ENCODE measurements at regions not wholly inside any gene's neighbourhood (a gene's known extent, or its start where the extent isn't known, plus 50 kb on each side); places are given as distances from the start of the nearest gene placed in this dataset.

GRCh38 chr13:81379183-81379582 lies 1038.3 kb upstream of the SPRY2 start:
- FAIRE-seq (no peak), ATAC-seq (no peak), DNase-seq (ENCODE audit: low read depth, low spot score) (no peak)
- no peaks in the 10 kb centered on the region for H3K27me3 ChIP-seq (replicated peaks in 1 of 2; ENCODE audit: control insufficient read depth in 2 of 2, insufficient read depth in 2 of 2, low read length in 1 of 2)
- H3K4me1 ChIP-seq (ENCODE audit: control insufficient read depth, insufficient read depth, low read length) = no peaks in the 10 kb centered on the region
- no peak overlapping the region for H3K27ac ChIP-seq (ENCODE audit: control insufficient read depth, insufficient read depth)
- intact Hi-C loops (cut with micrococcal nuclease; ENCODE audit: unreplicated experiment) = no loop called here
- in situ Hi-C loops (cut with MboI) = no loop called here
- H2AFZ ChIP-seq (ENCODE audit: control insufficient read depth, low read depth, low read length) = no peak overlapping the region
- H3K9me3 ChIP-seq (replicated peaks; ENCODE audit: control insufficient read depth, insufficient read depth, low read length) = no peaks in the 10 kb centered on the region
- no peak overlapping the region for H3K4me3 ChIP-seq
- peak; percentile 78; the same call in 1 of the 2 replicates for TF ChIP-seq ZNF24 (IDR thresholded peaks at IDR 0.05)
- no peak for TF ChIP-seq BMI1 (IDR thresholded peaks at IDR 0.05; ENCODE audit: borderline replicate concordance)
- no peak for TF ChIP-seq PAX8 (IDR thresholded peaks at IDR 0.05)
- no peaks in the 10 kb centered on the region for H3K36me3 ChIP-seq (ENCODE audit: control insufficient read depth in 2 of 2, insufficient read depth in 2 of 2, low read length in 1 of 2)
- POLR2A ChIA-PET = no interaction called here
- H3K4me2 ChIP-seq (ENCODE audit: control insufficient read depth, insufficient read depth) = no peak overlapping the region
- CTCF ChIA-PET = no interaction called here
- H4K20me1 ChIP-seq (ENCODE audit: control insufficient read depth, insufficient read depth) = no peaks in the 10 kb centered on the region
- no TSS peak for BruUV-seq (replicated peaks)
- SMC1A ChIA-PET (ENCODE audit: uncharacterized antibody, unreplicated experiment) = no interaction called here
- RAD21 ChIA-PET (ENCODE audit: unreplicated experiment) = no interaction called here
- H3K9ac ChIP-seq (ENCODE audit: control insufficient read depth, insufficient read depth, low read length) = no peak overlapping the region
- H3K79me2 ChIP-seq (ENCODE audit: control insufficient read depth, insufficient read depth, low read length) = no peaks in the 10 kb centered on the region

DNA sequence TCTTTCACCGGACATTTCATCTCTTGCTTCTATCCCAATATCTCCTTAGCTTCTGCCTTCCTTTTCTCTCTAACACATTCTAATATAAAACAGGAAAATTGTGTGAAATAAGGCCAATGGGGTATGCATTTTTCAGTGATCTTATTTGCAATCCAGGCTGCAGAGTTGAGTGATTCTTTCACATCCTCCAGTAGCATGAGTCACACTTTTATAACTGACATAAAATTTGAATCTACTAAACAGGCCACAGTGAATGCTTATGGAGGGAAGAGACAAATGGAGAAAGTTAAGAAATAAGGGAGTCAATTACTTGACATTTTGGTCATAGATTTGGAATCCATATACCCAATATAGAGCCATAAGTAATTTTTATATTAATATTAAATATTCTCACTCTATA lies 1037.0 kb upstream of the SPRY2 start:
- POLR2A ChIA-PET = no interaction called here
- WGBS (ENCODE audit: insufficient coverage, insufficient replicate concordance, low lambda C conversion rate, missing lambda C conversion rate) = 94% methylated on average over 1 of the region's 1 CpG
- intact Hi-C loops (cut with micrococcal nuclease; ENCODE audit: unreplicated experiment) = no loop called here
- DNase-seq (ENCODE audit: low read depth, low spot score) (no peak), ATAC-seq (no peak), FAIRE-seq (no peak)
- TF ChIP-seq HCFC1 (IDR thresholded peaks at IDR 0.05; ENCODE audit: low read length) = no peak
- no peak for TF ChIP-seq TCF7 (IDR thresholded peaks at IDR 0.05; ENCODE audit: borderline replicate concordance)
- no peak for TF ChIP-seq CEBPB (IDR thresholded peaks at IDR 0.05; ENCODE audit: borderline replicate concordance in 1 of 2, low read depth in 2 of 2, low read length in 2 of 2)
- TF ChIP-seq EED (IDR thresholded peaks at IDR 0.05; ENCODE audit: low read depth) = no peak
- no peak for TF ChIP-seq KLF5 (IDR thresholded peaks at IDR 0.05; ENCODE audit: partially characterized antibody)
- TF ChIP-seq NFIC (IDR thresholded peaks at IDR 0.05; ENCODE audit: low read depth, low read length) = no peak
- no peak for TF ChIP-seq DPF2 (IDR thresholded peaks at IDR 0.05)
- TF ChIP-seq, protein P1, sequence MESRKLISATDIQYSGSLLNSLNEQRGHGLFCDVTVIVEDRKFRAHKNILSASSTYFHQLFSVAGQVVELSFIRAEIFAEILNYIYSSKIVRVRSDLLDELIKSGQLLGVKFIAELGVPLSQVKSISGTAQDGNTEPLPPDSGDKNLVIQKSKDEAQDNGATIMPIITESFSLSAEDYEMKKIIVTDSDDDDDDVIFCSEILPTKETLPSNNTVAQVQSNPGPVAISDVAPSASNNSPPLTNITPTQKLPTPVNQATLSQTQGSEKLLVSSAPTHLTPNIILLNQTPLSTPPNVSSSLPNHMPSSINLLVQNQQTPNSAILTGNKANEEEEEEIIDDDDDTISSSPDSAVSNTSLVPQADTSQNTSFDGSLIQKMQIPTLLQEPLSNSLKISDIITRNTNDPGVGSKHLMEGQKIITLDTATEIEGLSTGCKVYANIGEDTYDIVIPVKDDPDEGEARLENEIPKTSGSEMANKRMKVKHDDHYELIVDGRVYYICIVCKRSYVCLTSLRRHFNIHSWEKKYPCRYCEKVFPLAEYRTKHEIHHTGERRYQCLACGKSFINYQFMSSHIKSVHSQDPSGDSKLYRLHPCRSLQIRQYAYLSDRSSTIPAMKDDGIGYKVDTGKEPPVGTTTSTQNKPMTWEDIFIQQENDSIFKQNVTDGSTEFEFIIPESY (IDR thresholded peaks at IDR 0.05) = no peak
- Histone ChIP-seq H3K4me1 (ENCODE audit: control insufficient read depth, insufficient read depth, low read length) (no peaks in the 10 kb centered on the region), H3K4me2 (ENCODE audit: control insufficient read depth, insufficient read depth) (no peak overlapping the region), H3K27me3 (replicated peaks in 1 of 2; ENCODE audit: control insufficient read depth in 2 of 2, insufficient read depth in 2 of 2, low read length in 1 of 2) (no peaks in the 10 kb centered on the region), H3K9ac (ENCODE audit: control insufficient read depth, insufficient read depth, low read length) (no peak overlapping the region), H3K4me3 (no peak overlapping the region), H3K36me3 (ENCODE audit: control insufficient read depth in 2 of 2, insufficient read depth in 2 of 2, low read length in 1 of 2) (no peaks in the 10 kb centered on the region), H2AFZ (ENCODE audit: control insufficient read depth, low read depth, low read length) (no peak overlapping the region), H4K20me1 (ENCODE audit: control insufficient read depth, insufficient read depth) (no peaks in the 10 kb centered on the region), H3K9me3 (replicated peaks; ENCODE audit: control insufficient read depth, insufficient read depth, low read length) (no peaks in the 10 kb centered on the region), H3K27ac (ENCODE audit: control insufficient read depth, insufficient read depth) (no peak overlapping the region), H3K79me2 (ENCODE audit: control insufficient read depth, insufficient read depth, low read length) (no peaks in the 10 kb centered on the region)
- SMC1A ChIA-PET (ENCODE audit: uncharacterized antibody, unreplicated experiment) = no interaction called here
- BruUV-seq (replicated peaks) = no TSS peak
- in situ Hi-C loops (cut with MboI) = no loop called here
- CTCF ChIA-PET = no interaction called here
- RAD21 ChIA-PET (ENCODE audit: unreplicated experiment) = no interaction called here

All from GM12878 (cell line).